GM13976 (cell line): ENCODE measurements at regions not wholly inside any gene's neighbourhood (a gene's known extent, or its start where the extent isn't known, plus 50 kb on each side); places are given as distances from the start of the nearest gene placed in this dataset.
"Not testable (repeated sequence)": the region's sequence is repeated elsewhere in the genome, so short reads cannot be mapped to it uniquely, and the experiment has no call there.

Experiments
- DNase-seq: peaks from one replicate; pipeline ENCODE4 v3.0.0; 2012; ENCODE audit warnings: low spot score
- CTCF ChIP-seq: IDR thresholded peaks from 2 replicates; pipeline ENCODE4 v1.5.1; 2012; ENCODE audit warnings: borderline replicate concordance, mild to moderate bottlenecking; ENCODE audit not compliant: insufficient read depth; ENCODE audit errors: extremely low read depth, missing control alignments, control extremely low read depth
- in situ Hi-C: fragments of 300-500 bp; cut with MboI; formaldehyde crosslinking; loops from one replicate; pipeline ENCODE4 v1.12.0; 2022; ENCODE audit warnings: low sequenced_read_pairs, mixed read lengths, inconsistent platforms; ENCODE audit not compliant: unreplicated experiment

GRCh38 chr6:154632119-154632518 is 101.1 kb upstream of the SCAF8 start:
- TF ChIP-seq CTCF: no peak
- no peak for DNase-seq
- in situ Hi-C loops: no loop called here

DNA sequence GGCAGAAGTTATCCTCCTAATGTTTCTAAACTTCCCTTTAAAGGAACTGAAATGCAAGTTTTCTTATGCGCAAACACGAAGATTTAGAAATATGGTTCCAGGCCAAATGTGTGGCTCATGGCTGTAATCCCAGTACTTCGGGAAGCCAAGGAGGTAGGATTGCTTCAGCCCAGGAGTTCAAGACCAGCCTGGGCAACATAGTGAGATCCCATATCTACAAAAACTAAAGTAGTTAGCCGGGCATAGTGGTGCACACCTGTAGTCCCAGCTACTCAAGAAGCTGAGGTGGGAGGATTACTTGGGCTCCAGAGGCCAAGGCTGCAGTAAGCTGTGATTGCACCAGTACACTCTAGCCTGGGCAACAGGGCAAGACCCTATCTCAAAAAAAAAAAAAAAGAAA is 95.8 kb upstream of the SCAF8 start:
- in situ Hi-C loops: no loop called here
- DNase-seq: no peak
- TF ChIP-seq CTCF: no peak

GRCh38 chr6:154638369-154638768 is 94.8 kb upstream of the SCAF8 start:
- in situ Hi-C loops: no loop called here
- DNase-seq: no peak
- no peak for TF ChIP-seq CTCF

DNA sequence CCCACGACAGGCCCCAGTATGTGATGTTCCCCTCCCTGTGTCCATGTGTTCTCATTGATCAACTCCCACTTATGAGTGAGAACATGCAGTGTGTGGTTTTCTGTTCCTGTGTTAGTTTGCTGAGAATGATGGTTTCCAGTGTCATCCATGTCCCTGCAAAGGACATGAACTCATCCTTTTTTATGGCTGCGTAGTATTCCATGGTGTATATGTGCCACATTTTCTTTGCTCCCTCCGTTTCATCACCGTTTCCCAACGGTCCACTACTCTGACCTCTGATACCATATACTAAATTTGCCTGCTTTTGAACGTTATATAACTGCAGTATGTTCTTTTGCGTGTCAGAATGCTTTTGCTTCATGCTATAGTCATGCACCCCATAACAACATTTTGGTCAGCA is 94.0 kb upstream of the SCAF8 start:
- DNase-seq, in situ Hi-C loops: not testable (repeated sequence)

- TF ChIP-seq CTCF: no peak
- in situ Hi-C loops: no loop called here
- no peak for DNase-seq
These were observed 84.9 kb upstream of the SCAF8 start for GRCh38 chr6:154648188-154648887.

GRCh38 chr6:154648888-154649205 is 84.4 kb upstream of the SCAF8 start:
- no peak for TF ChIP-seq CTCF
- no peak for DNase-seq
- in situ Hi-C loops: no loop called here

DNA sequence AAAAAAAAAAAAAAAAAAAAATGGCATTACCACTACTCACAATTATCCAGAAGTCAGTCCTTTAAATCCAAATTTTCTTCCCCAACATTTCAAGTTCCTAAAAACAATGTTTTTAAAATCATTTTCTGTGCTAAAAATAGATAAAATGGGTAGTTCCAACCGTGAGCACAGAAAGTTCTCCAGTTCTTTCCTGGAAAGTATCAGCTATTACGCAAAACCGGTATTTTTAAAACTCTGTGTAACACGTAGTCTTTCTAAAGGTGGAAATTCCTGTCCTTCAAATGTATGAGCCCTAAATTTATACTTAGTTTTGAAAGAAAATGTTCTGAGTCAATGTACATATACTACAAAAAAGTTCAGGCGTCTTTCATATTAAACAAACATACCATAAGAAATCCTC is 83.5 kb upstream of the SCAF8 start:
- in situ Hi-C loops: loop anchor here (25.0 kb wide), 1 partner anchor 487 kb away; no protein-coding TSS in a partner anchor
- TF ChIP-seq CTCF: no peak
- DNase-seq: no peak
